ENCODE measurements at regions not wholly inside any gene's neighbourhood (a gene's known extent, or its start where the extent isn't known, plus 50 kb on each side); places are given as distances from the start of the nearest gene placed in this dataset.
"Not testable (repeated sequence)": the region's sequence is repeated elsewhere in the genome, so short reads cannot be mapped to it uniquely, and the experiment has no call there.

GRCh38 chr7:106750773-106751172 is 89.8 kb upstream of the CCDC71L start:
- DNase-seq: no peak

GRCh38 chr7:106752367-106752766 is 91.4 kb upstream of the CCDC71L start:
- no peak for DNase-seq

GRCh38 chr7:106755024-106755423 is 94.1 kb upstream of the CCDC71L start:
- not testable (repeated sequence) for DNase-seq

- DNase-seq: no peak
These were observed 94.7 kb upstream of the CCDC71L start for GRCh38 chr7:106755641-106756040.

- DNase-seq: no peak
These were observed 95.1 kb upstream of the CCDC71L start for GRCh38 chr7:106756071-106756470.

- DNase-seq: no peak
These were observed 95.9 kb upstream of the CCDC71L start for GRCh38 chr7:106756884-106757283.

- no peak for DNase-seq
These were observed 96.9 kb upstream of the CCDC71L start for GRCh38 chr7:106757846-106758245.

- DNase-seq: not testable (repeated sequence)
These were observed 101.9 kb upstream of the CCDC71L start for GRCh38 chr7:106762845-106763244.

GRCh38 chr7:106763717-106764116 is 101.4 kb upstream of the PIK3CG start:
- no peak for DNase-seq

GRCh38 chr7:106765727-106766355 is 99.2 kb upstream of the PIK3CG start:
- DNase-seq: no peak

GRCh38 chr7:106766551-106766950 is 98.5 kb upstream of the PIK3CG start:
- no peak for DNase-seq

- DNase-seq: no peak
These were observed 98.0 kb upstream of the PIK3CG start for GRCh38 chr7:106767078-106767477.

- DNase-seq: peak; percentile 38
These were observed 97.4 kb upstream of the PIK3CG start for GRCh38 chr7:106767498-106768323.

- DNase-seq: peak; percentile 12
These were observed 96.7 kb upstream of the PIK3CG start for GRCh38 chr7:106768324-106768751.

- no peak for DNase-seq
These were observed 94.9 kb upstream of the PIK3CG start for GRCh38 chr7:106770191-106770590.

GRCh38 chr7:106772655-106773108 is 92.4 kb upstream of the PIK3CG start:
- DNase-seq: no peak

- no peak for DNase-seq
These were observed 91.9 kb upstream of the PIK3CG start for GRCh38 chr7:106773228-106773627.

GRCh38 chr7:106773721-106774120 is 91.4 kb upstream of the PIK3CG start:
- no peak for DNase-seq

GRCh38 chr7:106774213-106774767 is 90.8 kb upstream of the PIK3CG start:
- DNase-seq: no peak

- peak; percentile 15 for DNase-seq
These were observed 90.1 kb upstream of the PIK3CG start for GRCh38 chr7:106774768-106775551.

- DNase-seq: no peak
These were observed 89.5 kb upstream of the PIK3CG start for GRCh38 chr7:106775552-106775936.

- DNase-seq: no peak
These were observed 89.0 kb upstream of the PIK3CG start for GRCh38 chr7:106775975-106776607.
